Smooth muscle cell (in vitro differentiated cells): ENCODE measurements at regions not wholly inside any gene's neighbourhood (a gene's known extent, or its start where the extent isn't known, plus 50 kb on each side); places are given as distances from the start of the nearest gene placed in this dataset.

Experiments used
- DNase-seq: peaks from one replicate; lab custom pipeline; 2025; ENCODE audit not compliant: unreplicated experiment; lab: John Stamatoyannopoulos, UW
- H2AFZ ChIP-seq: fragments of 200-600 bp; sonication (generic); 2 replicates; pipeline ENCODE4 v1.6.0; 2016; ENCODE audit warnings: antibody characterized with exemption, low read depth, mild to moderate bottlenecking
- H3F3A ChIP-seq: fragments of 200-600 bp; sonication (generic); 2 replicates; pipeline ENCODE4 v1.6.0; 2017; ENCODE audit warnings: antibody characterized with exemption, low read depth
- H3K27ac ChIP-seq: fragments of 200-600 bp; sonication (generic); 2 replicates; pipeline ENCODE4 v1.5.1; 2016; ENCODE audit warnings: low read depth, mild to moderate bottlenecking
- H3K27me3 ChIP-seq: fragments of 200-600 bp; sonication (generic); 2 replicates; pipeline ENCODE4 v1.6.1; 2016; ENCODE audit warnings: low read depth, mild to moderate bottlenecking
- H3K36me3 ChIP-seq: fragments of 200-600 bp; sonication (generic); 2 replicates; pipeline ENCODE4 v1.5.1; 2016; ENCODE audit warnings: low read depth
- H3K4me1 ChIP-seq: fragments of 200-600 bp; sonication (generic); 2 replicates; pipeline ENCODE4 v1.5.1; 2016; ENCODE audit warnings: low read depth
- H3K4me2 ChIP-seq: fragments of 200-600 bp; sonication (generic); 2 replicates; pipeline ENCODE4 v1.6.0; 2016; ENCODE audit warnings: mild to moderate bottlenecking
- H3K4me3 ChIP-seq: fragments of 200-600 bp; sonication (generic); 2 replicates; pipeline ENCODE4 v1.5.1; 2016; ENCODE audit warnings: mild to moderate bottlenecking
- H3K79me2 ChIP-seq: fragments of 200-600 bp; sonication (generic); 2 replicates; pipeline ENCODE4 v1.6.0; 2016; ENCODE audit warnings: low read depth, mild to moderate bottlenecking
- H3K9ac ChIP-seq: fragments of 200-600 bp; sonication (generic); 2 replicates; pipeline ENCODE4 v1.6.0; 2016; ENCODE audit warnings: low read depth
- H3K9me3 ChIP-seq: fragments of 200-600 bp; sonication (generic); replicated peaks from 2 replicates; pipeline ENCODE4 v1.5.1; 2016; ENCODE audit warnings: low read depth
- H4K20me1 ChIP-seq: fragments of 200-600 bp; sonication (generic); 2 replicates; pipeline ENCODE4 v1.6.0; 2016; ENCODE audit warnings: low read depth
- CTCF ChIP-seq: fragments of 200-600 bp; sonication (generic); IDR thresholded peaks from 2 replicates; pipeline ENCODE4 v1.5.1; 2017; ENCODE audit warnings: borderline replicate concordance, mild to moderate bottlenecking, antibody characterized with exemption; ENCODE audit not compliant: insufficient read depth, poor library complexity, severe bottlenecking
- WGBS: methylation state at CpG from one replicate; pipeline ENCODE4 v1.1.7; 2016; ENCODE audit warnings: low lambda C conversion rate; 5-methylcytosine and 5-hydroxymethylcytosine counted together

- no peak for TF ChIP-seq CTCF
Measured at GRCh38 chr10:131663351-131663750, 237.5 kb upstream of the PPP2R2D start.

GRCh38 chr10:131666091-131666490 is 234.7 kb upstream of the PPP2R2D start:
- no peak overlapping the region for H3K4me3 ChIP-seq
- no peaks in the 10 kb centered on the region for H3K36me3 ChIP-seq
- no peak overlapping the region for H3K4me2 ChIP-seq
- no peak for DNase-seq
- TF ChIP-seq CTCF, result no peak
- no peak overlapping the region for H2AFZ ChIP-seq
- no peaks in the 10 kb centered on the region for H4K20me1 ChIP-seq
- H3F3A ChIP-seq, result no peaks in the 10 kb centered on the region
- no peaks in the 10 kb centered on the region for H3K79me2 ChIP-seq
- no peak overlapping the region for H3K9ac ChIP-seq
- WGBS, result 93% methylated on average over 3 of the region's 3 CpGs
- H3K27ac ChIP-seq, result no peak overlapping the region
- H3K4me1 ChIP-seq, result no peaks in the 10 kb centered on the region
- no peaks in the 10 kb centered on the region for H3K9me3 ChIP-seq
- no peaks in the 10 kb centered on the region for H3K27me3 ChIP-seq

More at GRCh38 chr10:131663351-131663750, 237.5 kb upstream of the PPP2R2D start:
- no peak overlapping the region for H3K27ac ChIP-seq
- no peaks in the 10 kb centered on the region for H3K79me2 ChIP-seq
- H3K9ac ChIP-seq, result no peak overlapping the region
- H3F3A ChIP-seq, result no peaks in the 10 kb centered on the region
- no peaks in the 10 kb centered on the region for H3K4me1 ChIP-seq
- no peak for DNase-seq
- no peak overlapping the region for H2AFZ ChIP-seq
- H3K27me3 ChIP-seq, result no peaks in the 10 kb centered on the region
- H3K4me2 ChIP-seq, result no peak overlapping the region
- H3K36me3 ChIP-seq, result no peaks in the 10 kb centered on the region
- H3K9me3 ChIP-seq, result no peaks in the 10 kb centered on the region
- H4K20me1 ChIP-seq, result no peaks in the 10 kb centered on the region
- 91% methylated on average over 4 of the region's 4 CpGs for WGBS
- no peak overlapping the region for H3K4me3 ChIP-seq

- no peaks in the 10 kb centered on the region for H4K20me1 ChIP-seq
- H2AFZ ChIP-seq, result no peak overlapping the region
- WGBS, result 88% methylated on average over 4 of the region's 4 CpGs
- no peak overlapping the region for H3K4me2 ChIP-seq
- H3K4me3 ChIP-seq, result no peak overlapping the region
- no peak overlapping the region for H3K27ac ChIP-seq
- H3K4me1 ChIP-seq, result no peaks in the 10 kb centered on the region
- no peak for TF ChIP-seq CTCF
- no peaks in the 10 kb centered on the region for H3F3A ChIP-seq
- H3K9ac ChIP-seq, result no peak overlapping the region
- H3K79me2 ChIP-seq, result no peaks in the 10 kb centered on the region
- DNase-seq, result no peak
- no peaks in the 10 kb centered on the region for H3K36me3 ChIP-seq
- H3K9me3 ChIP-seq, result no peaks in the 10 kb centered on the region
- no peaks in the 10 kb centered on the region for H3K27me3 ChIP-seq
Measured at GRCh38 chr10:131667047-131667446, 233.8 kb upstream of the PPP2R2D start.

GRCh38 chr10:131667561-131667960 is 233.2 kb upstream of the PPP2R2D start:
- Histone ChIP-seq H3K4me2 (no peak overlapping the region), H3F3A (no peaks in the 10 kb centered on the region), H4K20me1 (no peaks in the 10 kb centered on the region), H2AFZ (no peak overlapping the region), H3K36me3 (no peaks in the 10 kb centered on the region), H3K79me2 (no peaks in the 10 kb centered on the region), H3K27ac (no peak overlapping the region), H3K9me3 (no peaks in the 10 kb centered on the region), H3K9ac (no peak overlapping the region), H3K27me3 (no peaks in the 10 kb centered on the region), H3K4me3 (no peak overlapping the region), H3K4me1 (no peaks in the 10 kb centered on the region)
- no peak for TF ChIP-seq CTCF
- no peak for DNase-seq
- WGBS, result 93% methylated on average over 7 of the region's 7 CpGs
